ENCODE measurements at regions not wholly inside any gene's neighbourhood (a gene's known extent, or its start where the extent isn't known, plus 50 kb on each side); places are given as distances from the start of the nearest gene placed in this dataset.

GRCh38 chr13:73835138-73835721 is 299.0 kb downstream of the KLF12 start:
- in situ Hi-C loops (cut with MboI; ENCODE audit: low pct_unique_long_range_greater_than_20kb, low sequenced_read_pairs, unreplicated experiment): loop anchor here (25.0 kb wide), 1 partner anchor 452 kb away; no protein-coding TSS in a partner anchor
- peak; percentile 31 for DNase-seq (ENCODE audit: low spot score)
- peak; percentile 53 for TF ChIP-seq CTCF (IDR thresholded peaks at IDR 0.05; ENCODE audit: extremely low read depth, insufficient read depth, missing control alignments)

- no peak for TF ChIP-seq CTCF (IDR thresholded peaks at IDR 0.05; ENCODE audit: extremely low read depth, insufficient read depth, missing control alignments)
- in situ Hi-C loops (cut with MboI; ENCODE audit: low pct_unique_long_range_greater_than_20kb, low sequenced_read_pairs, unreplicated experiment): loop anchor here (25.0 kb wide), 1 partner anchor 454 kb away; no protein-coding TSS in a partner anchor
- DNase-seq (ENCODE audit: low spot score): no peak
Measured at GRCh38 chr13:73833325-73834070, 300.7 kb downstream of the KLF12 start.

- no peak for TF ChIP-seq CTCF (IDR thresholded peaks at IDR 0.05; ENCODE audit: extremely low read depth, insufficient read depth, missing control alignments)
- in situ Hi-C loops (cut with MboI; ENCODE audit: low pct_unique_long_range_greater_than_20kb, low sequenced_read_pairs, unreplicated experiment): loop anchor here (25.0 kb wide), 1 partner anchor 454 kb away; no protein-coding TSS in a partner anchor
- no peak for DNase-seq (ENCODE audit: low spot score)
Measured at GRCh38 chr13:73832825-73833224, 301.4 kb downstream of the KLF12 start.

GRCh38 chr13:73832128-73832588 is 302.0 kb downstream of the KLF12 start:
- no peak for DNase-seq (ENCODE audit: low spot score)
- no peak for TF ChIP-seq CTCF (IDR thresholded peaks at IDR 0.05; ENCODE audit: extremely low read depth, insufficient read depth, missing control alignments)
- in situ Hi-C loops (cut with MboI; ENCODE audit: low pct_unique_long_range_greater_than_20kb, low sequenced_read_pairs, unreplicated experiment): loop anchor here (25.0 kb wide), 1 partner anchor 455 kb away; no protein-coding TSS in a partner anchor

GRCh38 chr13:73829416-73829815 is 304.8 kb downstream of the KLF12 start:
- in situ Hi-C loops (cut with MboI; ENCODE audit: low pct_unique_long_range_greater_than_20kb, low sequenced_read_pairs, unreplicated experiment): loop anchor here (25.0 kb wide), 1 partner anchor 458 kb away; no protein-coding TSS in a partner anchor
- TF ChIP-seq CTCF (IDR thresholded peaks at IDR 0.05; ENCODE audit: extremely low read depth, insufficient read depth, missing control alignments): no peak
- DNase-seq (ENCODE audit: low spot score): no peak

- no peak for TF ChIP-seq CTCF (IDR thresholded peaks at IDR 0.05; ENCODE audit: extremely low read depth, insufficient read depth, missing control alignments)
- in situ Hi-C loops (cut with MboI; ENCODE audit: low pct_unique_long_range_greater_than_20kb, low sequenced_read_pairs, unreplicated experiment): loop anchor here (25.0 kb wide), 1 partner anchor 458 kb away; no protein-coding TSS in a partner anchor
- DNase-seq (ENCODE audit: low spot score): no peak
Measured at GRCh38 chr13:73828811-73829210, 305.4 kb downstream of the KLF12 start.
